Thyroid gland (tissue), 4 donors: ENCODE measurements at regions not wholly inside any gene's neighbourhood (a gene's known extent, or its start where the extent isn't known, plus 50 kb on each side); places are given as distances from the start of the nearest gene placed in this dataset.

Experiments
- POLR2A ChIP-seq, 2 donors: fragments of 450-650 bp; IDR thresholded peaks; one replicate each; pipeline ENCODE4 v1.6.1; 2017; ENCODE audit warnings: antibody characterized with exemption in 2 of 2, mild to moderate bottlenecking in 2 of 2, moderate library complexity in 1 of 2
- TF ChIP-seq, protein P1 (sequence below), 6 experiments: fragments of 200-600 bp in 3 of 6; fragments of 450-650 bp in 3 of 6; sonication (generic) in 3 of 6; IDR thresholded peaks; one replicate each; pipeline ENCODE4 v1.5.1; 2016 to 2019; ENCODE audit warnings: antibody characterized with exemption in 6 of 6, mild to moderate bottlenecking in 2 of 6, inconsistent platforms in 1 of 6, moderate library complexity in 1 of 6

DNA sequence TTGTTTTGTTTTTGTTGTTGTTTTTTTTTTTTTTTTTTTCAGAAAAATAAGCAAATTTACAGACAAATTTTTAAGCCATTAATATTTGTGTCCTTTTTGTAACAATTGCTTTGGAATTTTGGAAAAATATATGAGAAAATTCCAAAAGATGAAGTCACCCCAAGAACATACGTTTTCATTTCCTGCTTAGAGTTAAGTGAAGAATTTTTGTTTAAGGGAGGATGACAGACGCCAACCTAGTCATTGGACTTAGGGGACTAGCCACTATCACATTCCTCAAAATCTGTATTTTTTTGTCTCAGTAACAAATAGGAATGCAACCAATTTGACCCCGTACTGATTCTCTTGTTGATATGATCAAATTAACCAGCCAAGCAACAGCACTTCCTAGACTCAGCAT, 433.9 kb upstream of the SLC30A5 start:
- no peak for TF ChIP-seq POLR2A (IDR thresholded peaks at IDR 0.05)
- TF ChIP-seq, protein P1, sequence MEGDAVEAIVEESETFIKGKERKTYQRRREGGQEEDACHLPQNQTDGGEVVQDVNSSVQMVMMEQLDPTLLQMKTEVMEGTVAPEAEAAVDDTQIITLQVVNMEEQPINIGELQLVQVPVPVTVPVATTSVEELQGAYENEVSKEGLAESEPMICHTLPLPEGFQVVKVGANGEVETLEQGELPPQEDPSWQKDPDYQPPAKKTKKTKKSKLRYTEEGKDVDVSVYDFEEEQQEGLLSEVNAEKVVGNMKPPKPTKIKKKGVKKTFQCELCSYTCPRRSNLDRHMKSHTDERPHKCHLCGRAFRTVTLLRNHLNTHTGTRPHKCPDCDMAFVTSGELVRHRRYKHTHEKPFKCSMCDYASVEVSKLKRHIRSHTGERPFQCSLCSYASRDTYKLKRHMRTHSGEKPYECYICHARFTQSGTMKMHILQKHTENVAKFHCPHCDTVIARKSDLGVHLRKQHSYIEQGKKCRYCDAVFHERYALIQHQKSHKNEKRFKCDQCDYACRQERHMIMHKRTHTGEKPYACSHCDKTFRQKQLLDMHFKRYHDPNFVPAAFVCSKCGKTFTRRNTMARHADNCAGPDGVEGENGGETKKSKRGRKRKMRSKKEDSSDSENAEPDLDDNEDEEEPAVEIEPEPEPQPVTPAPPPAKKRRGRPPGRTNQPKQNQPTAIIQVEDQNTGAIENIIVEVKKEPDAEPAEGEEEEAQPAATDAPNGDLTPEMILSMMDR (IDR thresholded peaks at IDR 0.05): no peak
